Stimulated activated CD4-positive, alpha-beta T cell treated with anti-CD3 and anti-CD28 coated beads, TNF-alpha, amount 100 ng/mL, for 24 hours (primary cell): ENCODE measurements at regions not wholly inside any gene's neighbourhood (a gene's known extent, or its start where the extent isn't known, plus 50 kb on each side); places are given as distances from the start of the nearest gene placed in this dataset.
"Not testable (repeated sequence)": the region's sequence is repeated elsewhere in the genome, so short reads cannot be mapped to it uniquely, and the experiment has no call there.

ENCODE experiments used
- DNase-seq, 3 experiments: peaks; one replicate each; pipeline ENCODE4 v3.0.0-alpha.2; 2020; ENCODE audit warnings: low read depth in 3 of 3

- DNase-seq = no peak
Measured at GRCh38 chr15:22259881-22260421, 179.6 kb downstream of the OR4M2 start.

- peak in 1 of 3 experiments; percentile 41 for DNase-seq
Measured at GRCh38 chr15:22262613-22263020, 182.3 kb downstream of the OR4M2 start.

GRCh38 chr15:22263738-22264137 is 183.4 kb downstream of the OR4M2 start:
- DNase-seq = no peak

GRCh38 chr15:22264272-22264671 is 183.9 kb downstream of the OR4M2 start:
- DNase-seq = not testable (repeated sequence)

GRCh38 chr15:22265056-22265945 is 185.0 kb downstream of the OR4M2 start:
- peak in 1 of 3 experiments; percentile 34 for DNase-seq

- no peak for DNase-seq
Measured at GRCh38 chr15:22265970-22266369, 185.6 kb downstream of the OR4M2 start.

GRCh38 chr15:22267761-22268160 is 187.4 kb downstream of the OR4M2 start:
- DNase-seq = no peak

- not testable (repeated sequence) for DNase-seq
Measured at GRCh38 chr15:22268201-22268600, 187.9 kb downstream of the OR4M2 start.

- DNase-seq = not testable (repeated sequence)
Measured at GRCh38 chr15:22268654-22269053, 188.3 kb downstream of the OR4M2 start.

GRCh38 chr15:22272286-22273160 is 186.2 kb upstream of the GOLGA6L22 start:
- DNase-seq = not testable (repeated sequence)

GRCh38 chr15:22273185-22273584 is 185.5 kb upstream of the GOLGA6L22 start:
- DNase-seq = not testable (repeated sequence)

GRCh38 chr15:22274376-22274775 is 184.3 kb upstream of the GOLGA6L22 start:
- DNase-seq = not testable (repeated sequence)

GRCh38 chr15:22280770-22281169 is 177.9 kb upstream of the GOLGA6L22 start:
- DNase-seq = not testable (repeated sequence)

- DNase-seq = not testable (repeated sequence)
Measured at GRCh38 chr15:22282794-22283533, 175.7 kb upstream of the GOLGA6L22 start.

- not testable (repeated sequence) for DNase-seq
Measured at GRCh38 chr15:22284795-22285420, 173.8 kb upstream of the GOLGA6L22 start.

GRCh38 chr15:22291054-22291453 is 167.6 kb upstream of the GOLGA6L22 start:
- DNase-seq = not testable (repeated sequence)

- not testable (repeated sequence) for DNase-seq
Measured at GRCh38 chr15:22303112-22303511, 155.6 kb upstream of the GOLGA6L22 start.
